Vagina (tissue), 2 donors: ENCODE measurements at regions not wholly inside any gene's neighbourhood (a gene's known extent, or its start where the extent isn't known, plus 50 kb on each side); places are given as distances from the start of the nearest gene placed in this dataset.

Experiments
- DNase-seq, 2 donors: peaks; one replicate each; pipeline ENCODE4 v3.0.0-alpha.2; 2017; ENCODE audit errors: extremely low spot score in 2 of 2
- H3K27ac ChIP-seq: fragments of 200-600 bp; sonication (generic); one replicate; pipeline ENCODE4 v1.5.1; 2019
- H3K27me3 ChIP-seq: fragments of 200-600 bp; sonication (generic); one replicate; pipeline ENCODE4 v1.5.1; 2019
- H3K36me3 ChIP-seq, 2 donors: fragments of 200-600 bp; sonication (generic); one replicate each; pipeline ENCODE4 v1.5.1; 2017 to 2019
- H3K4me1 ChIP-seq: fragments of 200-600 bp; sonication (generic); one replicate; pipeline ENCODE4 v1.5.1; 2019
- H3K4me3 ChIP-seq, 2 donors: fragments of 200-600 bp; sonication (generic); 1 replicate in 1 of 2; 2 replicates in 1 of 2; pipeline ENCODE4 v1.5.1; 2016 to 2019
- H3K9me3 ChIP-seq: fragments of 200-600 bp; sonication (generic); one replicate; pipeline ENCODE4 v1.5.1; 2019
- CTCF ChIP-seq, 3 experiments: fragments of 450-650 bp in 2 of 3; fragments of 200-600 bp in 1 of 3; sonication (generic) in 1 of 3; IDR thresholded peaks; one replicate each; pipeline ENCODE4 v1.5.1; 2017 to 2019; ENCODE audit warnings: antibody characterized with exemption in 3 of 3, mild to moderate bottlenecking in 2 of 3, moderate library complexity in 2 of 3
- POLR2A ChIP-seq, 2 donors: fragments of 450-650 bp; IDR thresholded peaks; one replicate each; pipeline ENCODE4 v1.6.1; 2017; ENCODE audit warnings: antibody characterized with exemption in 2 of 2, mild to moderate bottlenecking in 2 of 2, moderate library complexity in 2 of 2
- POLR2AphosphoS5 ChIP-seq, 2 donors: sonication (generic); formaldehyde crosslinking; IDR thresholded peaks; one replicate each; pipeline ENCODE4 v1.9.0; 2017; ENCODE audit warnings: antibody characterized with exemption in 2 of 2, mild to moderate bottlenecking in 2 of 2, low read depth in 1 of 2; ENCODE audit not compliant: insufficient read depth in 1 of 2
- intact Hi-C: fragments of 100-400 bp; cut with DNase I; formaldehyde crosslinking; loops from one replicate; pipeline ENCODE4 v1.15.1; 2023

DNA sequence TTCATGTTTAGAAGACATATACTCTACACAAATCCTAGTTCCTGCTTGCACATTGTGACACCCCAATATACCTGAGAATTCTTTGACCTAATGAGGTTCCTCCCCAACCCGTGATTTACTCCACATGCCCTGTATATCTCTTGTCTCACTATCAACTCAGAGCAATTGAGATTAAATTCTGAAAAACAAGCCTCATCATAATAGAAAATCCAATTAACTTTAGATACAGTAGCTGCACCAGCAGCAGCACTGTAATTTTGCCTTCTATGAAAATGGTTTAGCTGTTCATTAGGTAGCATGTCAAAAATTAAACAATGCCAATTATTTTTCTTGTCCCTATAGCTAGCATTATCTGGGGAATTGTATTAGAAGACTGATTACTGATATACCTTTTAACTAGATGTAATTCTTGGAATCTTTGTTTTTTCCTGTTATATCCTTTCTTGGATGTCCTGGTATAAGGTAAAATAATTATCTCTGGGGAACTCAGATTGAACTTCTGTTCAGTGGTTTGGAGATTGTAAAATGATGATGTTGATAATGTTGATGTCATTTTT, 218.9 kb upstream of the TANK start:
- DNase-seq, result no peak
- no peak overlapping the region for H3K27ac ChIP-seq
- H3K9me3 ChIP-seq, result no peaks in the 10 kb centered on the region
- intact Hi-C loops, result no loop called here
- H3K36me3 ChIP-seq, result no peaks in the 10 kb centered on the region
- peaks cover 8% of the 10 kb centered on the region for H3K4me1 ChIP-seq
- H3K27me3 ChIP-seq, result no peaks in the 10 kb centered on the region
- TF ChIP-seq POLR2A (IDR thresholded peaks at IDR 0.05), result no peak
- TF ChIP-seq POLR2AphosphoS5 (IDR thresholded peaks at IDR 0.05; ENCODE audit: insufficient read depth in 1 of 2, low read depth in 1 of 2), result no peak
- TF ChIP-seq CTCF (IDR thresholded peaks at IDR 0.05), result no peak
- no peak overlapping the region for H3K4me3 ChIP-seq

DNA sequence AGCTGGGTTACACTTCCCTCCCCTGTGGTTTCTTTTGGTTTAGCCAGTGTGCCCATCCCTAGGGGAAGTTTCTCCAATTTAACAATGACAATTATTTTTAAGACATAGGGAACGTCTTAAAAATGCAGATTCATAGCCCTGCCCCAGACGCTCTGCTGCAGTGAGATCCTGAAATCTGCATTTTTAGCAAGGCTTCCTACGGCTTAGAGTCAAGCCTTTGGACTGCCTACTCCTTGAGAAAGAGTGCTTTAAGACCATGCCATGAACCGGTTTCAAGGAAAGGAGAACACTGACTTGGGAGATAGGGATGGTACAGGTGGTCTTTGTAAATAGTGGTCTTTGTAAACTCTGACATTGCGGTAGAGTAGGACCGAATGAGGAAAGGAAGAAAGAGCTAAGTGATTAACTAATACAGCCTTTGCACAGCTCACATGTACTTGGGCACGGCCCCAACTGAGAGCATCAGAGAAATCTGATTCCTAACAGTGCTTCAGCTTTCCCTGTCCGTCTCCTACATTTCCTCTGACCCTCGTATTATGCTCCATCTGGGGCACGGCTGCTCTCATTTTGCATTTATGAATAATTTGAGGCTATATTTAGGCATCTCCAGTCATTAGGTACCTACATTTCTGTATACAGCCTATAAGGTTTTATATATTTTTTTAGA, 217.6 kb upstream of the TANK start:
- TF ChIP-seq CTCF (IDR thresholded peaks at IDR 0.05) (no peak), POLR2AphosphoS5 (IDR thresholded peaks at IDR 0.05; ENCODE audit: insufficient read depth in 1 of 2, low read depth in 1 of 2) (no peak), POLR2A (IDR thresholded peaks at IDR 0.05) (no peak)
- Histone ChIP-seq H3K4me1 (peaks cover 8% of the 10 kb centered on the region), H3K36me3 (no peaks in the 10 kb centered on the region), H3K27me3 (no peaks in the 10 kb centered on the region), H3K9me3 (no peaks in the 10 kb centered on the region), H3K4me3 (no peak overlapping the region), H3K27ac (no peak overlapping the region)
- intact Hi-C loops, result no loop called here
- DNase-seq, result no peak

DNA sequence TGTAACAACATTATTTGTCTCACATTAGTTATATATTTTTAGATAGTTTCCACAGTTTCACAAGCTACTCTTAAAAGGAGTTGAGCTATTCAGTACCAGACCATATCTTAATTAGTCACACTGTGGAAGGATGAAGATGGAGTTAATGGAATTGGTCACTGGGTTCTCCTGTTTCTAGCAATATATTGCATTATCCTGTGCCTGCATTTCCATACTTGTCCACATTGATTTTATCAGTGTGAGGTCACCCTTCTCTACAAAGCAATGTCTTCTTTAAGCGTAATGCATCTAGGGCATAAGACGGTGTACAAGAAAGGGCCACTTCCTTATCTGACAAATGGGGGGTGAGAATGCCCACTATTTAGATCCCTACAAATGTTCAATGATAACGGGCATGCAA, 216.8 kb upstream of the TANK start:
- no peak overlapping the region for H3K4me3 ChIP-seq
- H3K9me3 ChIP-seq, result no peaks in the 10 kb centered on the region
- H3K36me3 ChIP-seq, result no peaks in the 10 kb centered on the region
- peaks cover 8% of the 10 kb centered on the region for H3K4me1 ChIP-seq
- no peaks in the 10 kb centered on the region for H3K27me3 ChIP-seq
- no peak for DNase-seq
- no peak overlapping the region for H3K27ac ChIP-seq
- TF ChIP-seq POLR2A (IDR thresholded peaks at IDR 0.05) (no peak), CTCF (IDR thresholded peaks at IDR 0.05) (no peak), POLR2AphosphoS5 (IDR thresholded peaks at IDR 0.05; ENCODE audit: insufficient read depth in 1 of 2, low read depth in 1 of 2) (no peak)
- intact Hi-C loops, result no loop called here

GRCh38 chr2:160952464-160953254, 207.6 kb upstream of the TANK start:
- Histone ChIP-seq H3K27me3 (no peaks in the 10 kb centered on the region), H3K9me3 (no peaks in the 10 kb centered on the region), H3K4me3 (peak overlapping the region; percentile 16 to 25), H3K27ac (peak overlapping the region; percentile 60), H3K36me3 (no peaks in the 10 kb centered on the region), H3K4me1 (peaks cover 31% of the 10 kb centered on the region)
- intact Hi-C loops, result no loop called here
- TF ChIP-seq POLR2AphosphoS5 (IDR thresholded peaks at IDR 0.05; ENCODE audit: insufficient read depth in 1 of 2, low read depth in 1 of 2), result peak in 1 of 2 donors; percentile 44
- no peak for TF ChIP-seq CTCF (IDR thresholded peaks at IDR 0.05)
- TF ChIP-seq POLR2A (IDR thresholded peaks at IDR 0.05), result no peak
- DNase-seq, result no peak
